Right cardiac atrium (tissue), 5 donors: ENCODE measurements at regions not wholly inside any gene's neighbourhood (a gene's known extent, or its start where the extent isn't known, plus 50 kb on each side); places are given as distances from the start of the nearest gene placed in this dataset.
"Not testable (repeated sequence)": the region's sequence is repeated elsewhere in the genome, so short reads cannot be mapped to it uniquely, and the experiment has no call there.

ENCODE experiments used
- ATAC-seq, 2 donors: fragments of 200-7000 bp; cut with Tn5 transposase; one replicate each; pipeline versions ENCODE4 v1.8.0 to v1.9.1; 2020; ENCODE audit warnings: moderate library complexity in 2 of 2, mild to moderate bottlenecking in 1 of 2
- DNase-seq, 3 donors: peaks; one replicate each; pipeline ENCODE4 v3.0.0-alpha.2; 2020
- H3K27ac ChIP-seq: one replicate; pipeline ENCODE4 v1.5.1; 2013; ENCODE audit warnings: mild to moderate bottlenecking, low read length, control low read depth, moderate library complexity
- H3K27me3 ChIP-seq: one replicate; pipeline ENCODE4 v1.6.1; 2013; ENCODE audit not compliant: control insufficient read depth, insufficient read depth
- H3K4me1 ChIP-seq: one replicate; pipeline ENCODE4 v1.6.1; 2013; ENCODE audit warnings: low read length; ENCODE audit not compliant: control insufficient read depth, insufficient read depth
- H3K4me3 ChIP-seq: one replicate; pipeline ENCODE4 v1.5.1; 2013; ENCODE audit warnings: low read length, control low read depth
- H3K9me3 ChIP-seq: one replicate; pipeline ENCODE4 v1.6.1; 2013; ENCODE audit warnings: low read length; ENCODE audit not compliant: control insufficient read depth
- WGBS: extraction: QIAGEN DNeasy Blood & Tissue Kit; methylation state at CpG from one replicate; pipeline ENCODE4 v1.1.7; 2013; 5-methylcytosine and 5-hydroxymethylcytosine counted together
- intact Hi-C, 4 donors: fragments of 100-400 bp; cut with DNase I; formaldehyde crosslinking; loops; one replicate each; pipeline versions ENCODE4 v1.11.0 to v1.14.0; 2022 to 2023
- donor health status: healthy with polysubstance abuse.
- donor health status: DM: no; HTN: yes; CAD: no.
- donor health status: DM: no; HTN: no; CAD: no.
- donor health status: DM: no; HTN: yes; CAD: no; lungs with severe emphysema.
- donor health status: DM: yes; HTN: yes; CAD: no.

DNA sequence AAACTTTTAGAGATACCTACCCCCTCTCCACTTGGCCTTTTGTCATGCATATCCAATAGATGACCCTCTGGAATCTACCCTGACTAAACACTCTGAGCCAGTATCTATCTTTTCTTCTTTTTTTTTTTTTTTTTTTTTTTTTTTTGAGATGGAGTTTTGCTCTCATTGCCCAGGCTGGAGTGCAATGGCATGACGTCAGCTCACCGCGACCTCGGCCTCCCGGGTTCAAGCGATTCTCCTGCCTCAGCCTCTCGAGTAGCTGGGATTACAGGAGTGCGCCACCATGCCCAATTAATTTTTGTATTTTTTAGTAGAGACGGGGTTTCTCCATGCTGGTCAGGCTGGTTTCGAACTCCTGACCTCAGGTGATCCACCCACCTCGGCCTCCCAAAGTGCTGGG, 50.8 kb upstream of the GRIN2B start:
- intact Hi-C loops, H3K27me3 ChIP-seq, DNase-seq, H3K27ac ChIP-seq, ATAC-seq, H3K9me3 ChIP-seq, H3K4me3 ChIP-seq, H3K4me1 ChIP-seq: not testable (repeated sequence)
- WGBS, result 82% methylated on average over 11 of the region's 11 CpGs

DNA sequence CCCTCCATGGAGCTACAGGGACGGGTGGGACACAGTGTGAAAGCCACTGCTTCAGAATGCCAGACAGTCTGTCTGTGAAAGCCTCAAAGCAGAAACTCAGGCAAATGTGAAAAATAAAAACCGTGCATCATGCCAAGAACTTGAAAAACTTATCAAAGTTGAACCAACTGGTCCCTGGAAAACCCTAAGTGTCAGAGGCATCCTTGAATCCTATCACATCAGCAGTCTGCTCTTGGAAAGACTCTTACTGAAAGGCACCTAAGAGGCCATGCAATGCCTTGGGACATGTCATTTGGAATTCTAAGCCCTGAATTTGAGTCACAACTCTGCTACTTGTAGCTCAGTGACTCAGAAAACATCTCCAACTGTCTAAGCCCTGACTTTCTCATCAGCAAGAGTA, 62.4 kb upstream of the GRIN2B start:
- intact Hi-C loops, result no loop called here
- no peak for ATAC-seq
- no peak for DNase-seq
- Histone ChIP-seq H3K27ac (no peak overlapping the region), H3K4me1 (no peaks in the 10 kb centered on the region), H3K27me3 (no peaks in the 10 kb centered on the region), H3K9me3 (no peaks in the 10 kb centered on the region), H3K4me3 (no peak overlapping the region)
- WGBS, result 29% methylated on average over 2 of the region's 2 CpGs

DNA sequence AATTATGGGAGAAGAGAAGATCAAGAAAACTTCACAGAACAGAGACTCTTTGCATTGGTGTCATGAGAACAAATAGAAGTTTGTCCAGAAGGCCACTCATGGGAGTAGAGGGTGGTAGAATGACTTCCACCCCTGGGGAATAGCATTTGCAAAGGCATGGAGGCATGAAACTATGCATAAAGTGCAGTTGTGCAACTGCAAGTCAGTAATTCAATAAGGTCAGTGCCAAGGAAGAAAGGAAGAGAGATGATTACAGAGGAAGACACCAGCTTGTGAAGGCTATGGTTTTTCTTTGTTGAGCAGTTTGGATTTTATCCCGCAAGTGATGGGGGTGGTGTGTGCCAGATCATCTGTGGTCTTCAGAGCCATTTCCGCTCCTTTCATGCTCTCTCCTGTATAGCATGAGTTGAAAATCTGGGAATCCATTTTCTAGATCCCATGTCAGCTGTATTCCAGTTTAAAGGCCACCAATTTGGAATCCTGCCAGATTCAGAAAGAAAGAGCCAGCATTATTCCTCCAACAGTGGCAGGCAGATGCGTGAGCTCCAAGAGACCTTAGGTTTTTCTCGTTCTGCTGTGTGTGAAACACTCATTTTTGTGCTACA, 67.6 kb upstream of the GRIN2B start:
- ATAC-seq (no peak), DNase-seq (peak in 1 of 3 donors; percentile 17)
- 67% methylated on average over 4 of the region's 4 CpGs for WGBS
- H3K4me1 ChIP-seq, result no peaks in the 10 kb centered on the region
- intact Hi-C loops, result no loop called here
- no peaks in the 10 kb centered on the region for H3K27me3 ChIP-seq
- no peak overlapping the region for H3K4me3 ChIP-seq
- no peaks in the 10 kb centered on the region for H3K9me3 ChIP-seq
- no peak overlapping the region for H3K27ac ChIP-seq

DNA sequence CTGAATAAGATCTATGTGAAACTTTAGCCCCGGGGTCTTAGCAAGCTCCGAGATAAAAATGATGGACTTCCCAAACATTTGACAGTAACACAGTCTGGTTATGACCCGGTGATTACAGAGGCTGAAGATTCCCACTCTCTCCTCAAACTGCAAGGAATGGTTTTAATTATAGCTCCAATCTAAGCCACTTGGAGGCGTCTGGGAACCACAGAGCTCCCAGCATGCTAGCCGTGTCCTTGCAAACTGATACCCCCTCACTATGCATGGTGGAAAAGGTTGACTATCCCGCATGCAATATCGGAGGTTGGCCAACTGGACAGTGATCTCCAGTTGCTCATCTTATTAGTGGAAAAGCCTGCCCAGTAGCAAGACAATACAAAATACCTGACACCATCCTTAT, 76.5 kb upstream of the GRIN2B start:
- DNase-seq (no peak), ATAC-seq (peak in 1 of 2 donors; percentile 43)
- H3K4me3 ChIP-seq, result no peak overlapping the region
- H3K27ac ChIP-seq, result no peak overlapping the region
- H3K4me1 ChIP-seq, result no peaks in the 10 kb centered on the region
- WGBS, result 47% methylated on average over 7 of the region's 7 CpGs
- no peaks in the 10 kb centered on the region for H3K27me3 ChIP-seq
- intact Hi-C loops, result no loop called here
- H3K9me3 ChIP-seq, result no peaks in the 10 kb centered on the region

DNA sequence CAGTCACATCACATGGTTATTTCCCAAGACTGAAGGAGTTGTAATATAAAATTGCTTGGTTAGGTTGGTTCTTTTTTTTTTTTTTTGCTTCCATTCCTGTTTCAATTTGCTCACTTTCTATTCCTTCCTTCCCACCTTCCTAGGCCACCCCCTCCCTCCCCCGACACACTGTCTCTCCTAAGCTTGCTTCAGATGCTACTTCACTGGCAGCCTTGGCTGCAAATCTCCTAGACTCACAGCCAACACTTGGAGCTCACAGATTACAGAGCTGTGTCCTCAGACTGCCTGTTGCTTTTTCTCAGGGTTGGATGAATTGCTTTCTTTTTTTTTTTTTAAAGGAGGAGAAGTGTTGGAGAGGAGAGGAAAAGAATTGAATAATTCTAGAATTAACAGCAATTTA, 77.3 kb upstream of the GRIN2B start:
- WGBS, result 49% methylated on average over 1 of the region's 1 CpG
- ATAC-seq (peak; percentile 32 to 89), DNase-seq (peak in 1 of 3 donors; percentile 69)
- no peaks in the 10 kb centered on the region for H3K9me3 ChIP-seq
- no peak overlapping the region for H3K27ac ChIP-seq
- intact Hi-C loops, result no loop called here
- no peaks in the 10 kb centered on the region for H3K27me3 ChIP-seq
- H3K4me1 ChIP-seq, result no peaks in the 10 kb centered on the region
- no peak overlapping the region for H3K4me3 ChIP-seq

DNA sequence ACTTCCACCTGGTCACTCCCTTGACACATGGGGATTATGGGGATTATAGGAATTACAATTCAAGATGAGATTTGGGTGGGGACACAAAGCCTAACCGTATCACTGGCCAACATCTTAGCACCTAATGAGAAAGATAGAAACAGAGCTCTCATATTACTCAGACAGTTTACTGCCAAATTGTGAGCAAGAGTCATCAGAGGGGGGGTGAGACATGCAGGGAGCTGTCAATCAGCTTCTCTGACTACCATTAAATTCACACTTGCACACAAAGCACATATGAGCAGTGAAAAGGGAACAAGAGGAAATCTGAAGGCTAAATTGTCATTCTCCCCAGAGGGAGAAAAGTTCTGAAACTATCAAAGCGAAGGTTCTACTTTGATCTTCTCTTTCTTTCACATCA, 78.1 kb upstream of the GRIN2B start:
- H3K27me3 ChIP-seq, result no peaks in the 10 kb centered on the region
- no peaks in the 10 kb centered on the region for H3K4me1 ChIP-seq
- H3K9me3 ChIP-seq, result no peaks in the 10 kb centered on the region
- no peak overlapping the region for H3K27ac ChIP-seq
- intact Hi-C loops, result no loop called here
- no peak for DNase-seq
- H3K4me3 ChIP-seq, result no peak overlapping the region
- 71% methylated on average over 2 of the region's 2 CpGs for WGBS
- ATAC-seq, result no peak

DNA sequence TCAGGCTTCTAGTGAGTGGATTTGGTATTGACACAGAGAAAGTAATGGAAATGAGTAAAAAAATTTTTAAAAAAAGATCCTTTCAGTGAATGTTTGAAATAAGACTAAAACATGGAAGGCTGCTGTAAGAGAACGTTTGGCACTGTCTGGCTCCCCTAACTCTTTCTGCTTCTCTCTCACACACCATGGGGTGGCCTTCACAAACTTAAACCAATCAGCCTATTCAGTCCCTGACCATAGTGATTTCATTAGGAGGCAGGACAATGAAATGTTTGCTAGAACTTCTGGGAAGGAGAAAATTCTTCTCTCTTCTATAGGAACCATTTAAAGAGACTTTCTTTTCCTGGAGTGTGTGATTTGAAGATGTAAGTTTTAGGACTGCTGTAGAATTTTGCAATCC, 84.2 kb upstream of the GRIN2B start:
- no peak overlapping the region for H3K27ac ChIP-seq
- no peaks in the 10 kb centered on the region for H3K27me3 ChIP-seq
- no peaks in the 10 kb centered on the region for H3K4me1 ChIP-seq
- ATAC-seq (no peak), DNase-seq (no peak)
- 29% methylated on average over 1 of the region's 1 CpG for WGBS
- no peak overlapping the region for H3K4me3 ChIP-seq
- no peaks in the 10 kb centered on the region for H3K9me3 ChIP-seq
- intact Hi-C loops, result no loop called here

DNA sequence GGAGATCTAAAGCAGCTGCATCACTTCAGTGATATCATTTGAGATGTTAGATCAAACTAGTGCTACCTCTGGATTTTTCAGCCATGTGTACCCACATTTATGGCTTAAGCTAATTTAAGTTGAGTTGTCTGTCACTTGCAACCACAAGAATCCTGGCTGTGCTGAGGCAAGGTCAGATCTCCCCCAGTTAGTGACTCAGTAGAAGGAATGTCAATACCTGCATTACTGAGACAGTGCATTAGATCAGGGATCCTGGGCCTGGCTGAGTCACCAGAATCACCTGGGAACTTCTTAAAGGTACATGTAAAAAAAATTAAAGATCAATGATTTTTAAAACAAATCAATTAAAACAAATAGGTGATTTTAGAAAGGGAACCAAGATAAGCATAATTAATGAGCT, 84.6 kb upstream of the GRIN2B start:
- H3K27me3 ChIP-seq, result no peaks in the 10 kb centered on the region
- intact Hi-C loops, result no loop called here
- no peaks in the 10 kb centered on the region for H3K9me3 ChIP-seq
- no peak overlapping the region for H3K4me3 ChIP-seq
- ATAC-seq (no peak), DNase-seq (no peak)
- H3K4me1 ChIP-seq, result no peaks in the 10 kb centered on the region
- no peak overlapping the region for H3K27ac ChIP-seq

DNA sequence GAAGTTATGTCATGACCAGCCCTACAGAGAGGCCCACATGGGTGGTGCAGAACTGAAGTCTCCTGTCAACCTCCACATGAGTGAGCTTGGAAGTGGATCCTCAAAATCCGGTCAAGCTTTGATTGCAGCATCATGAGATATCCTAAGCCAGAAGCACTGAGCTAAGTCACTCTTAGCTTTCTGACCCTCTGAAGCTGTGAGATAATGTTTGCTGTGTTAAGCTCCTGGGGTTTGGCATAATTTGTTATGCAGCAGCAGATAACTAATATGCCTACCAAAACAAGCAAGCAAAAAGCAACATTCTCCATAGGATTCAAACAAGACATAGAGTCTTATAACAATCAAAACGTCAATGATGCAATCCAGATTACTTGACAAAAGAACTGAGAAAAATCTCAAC, 87.6 kb upstream of the GRIN2B start:
- Histone ChIP-seq H3K27me3 (no peaks in the 10 kb centered on the region), H3K9me3 (no peaks in the 10 kb centered on the region), H3K4me3 (no peak overlapping the region), H3K27ac (no peak overlapping the region), H3K4me1 (no peaks in the 10 kb centered on the region)
- DNase-seq, result no peak
- ATAC-seq, result no peak
- intact Hi-C loops, result no loop called here
- 68% methylated on average over 2 of the region's 2 CpGs for WGBS

DNA sequence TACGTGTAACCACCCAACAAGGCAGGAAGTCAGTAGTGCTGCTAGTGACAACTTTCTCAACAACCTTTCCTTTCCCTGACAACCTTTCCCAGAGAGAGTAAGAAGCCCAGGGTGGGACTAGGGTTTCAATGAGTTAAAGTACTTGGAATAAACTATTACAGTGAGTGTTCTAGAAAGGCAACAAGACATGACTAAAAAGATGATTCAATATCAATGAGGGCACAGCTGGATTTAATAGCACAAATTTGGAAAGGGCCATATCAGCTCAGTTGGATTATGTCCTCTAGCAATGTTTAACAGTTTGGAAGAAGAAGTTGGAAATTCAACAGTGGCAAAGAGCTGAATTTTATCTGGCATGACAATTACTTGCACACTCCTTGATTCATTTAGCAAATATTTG, 90.4 kb upstream of the GRIN2B start:
- Histone ChIP-seq H3K27me3 (no peaks in the 10 kb centered on the region), H3K27ac (no peak overlapping the region), H3K9me3 (no peaks in the 10 kb centered on the region), H3K4me1 (no peaks in the 10 kb centered on the region), H3K4me3 (no peak overlapping the region)
- intact Hi-C loops, result no loop called here
- WGBS, result 24% methylated on average over 1 of the region's 1 CpG
- ATAC-seq, result no peak
- no peak for DNase-seq

DNA sequence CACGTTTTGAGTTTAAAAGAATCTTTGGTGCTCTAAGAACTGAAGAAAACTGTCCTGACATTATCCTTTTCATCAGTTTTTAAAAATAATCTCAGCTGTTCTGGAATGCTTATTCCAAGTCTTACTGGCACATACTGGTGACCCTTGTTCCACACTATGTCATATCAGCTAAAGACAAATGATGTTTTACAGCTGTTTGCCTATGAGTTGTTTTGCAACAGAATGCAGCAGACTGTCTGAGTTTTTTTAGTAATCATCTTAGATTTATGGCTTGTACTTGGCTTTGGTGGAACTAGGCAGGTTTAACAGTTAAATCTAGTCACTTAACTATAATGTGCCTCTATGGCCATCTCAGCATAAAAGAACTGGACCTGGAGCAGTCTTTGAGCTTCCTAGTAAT, 91.6 kb upstream of the GRIN2B start:
- DNase-seq, result no peak
- Histone ChIP-seq H3K9me3 (no peaks in the 10 kb centered on the region), H3K4me3 (no peak overlapping the region), H3K4me1 (no peaks in the 10 kb centered on the region), H3K27me3 (no peaks in the 10 kb centered on the region), H3K27ac (no peak overlapping the region)
- peak; percentile 73 to 92 for ATAC-seq
- intact Hi-C loops, result no loop called here
- WGBS, result 27% methylated on average over 1 of the region's 1 CpG

DNA sequence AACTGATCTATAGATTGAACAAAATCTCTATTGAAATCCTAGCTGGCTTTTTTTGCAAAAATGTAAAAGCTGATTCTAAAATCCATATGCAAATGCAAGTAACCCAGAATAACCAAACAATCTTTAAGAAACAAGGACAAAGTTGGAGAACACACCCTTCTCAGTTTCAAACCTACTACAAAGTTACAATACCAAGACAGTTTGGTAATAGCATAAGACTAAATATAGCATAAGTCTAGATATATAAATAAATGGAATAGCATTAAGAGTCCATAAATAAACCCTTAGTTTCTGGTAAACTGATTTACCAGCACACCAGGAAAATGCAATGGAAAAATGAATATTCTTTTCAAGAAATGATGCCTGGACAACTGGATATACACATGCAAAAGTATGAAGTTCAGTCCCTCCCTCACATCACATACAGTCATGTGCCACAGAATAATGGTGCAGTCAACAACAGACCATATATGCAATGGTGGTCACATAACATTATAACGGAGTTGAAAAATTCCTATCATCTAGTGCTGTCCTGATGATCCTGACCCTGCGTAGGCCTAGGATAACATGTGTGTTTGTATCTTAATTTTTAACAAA, 94.5 kb upstream of the GRIN2B start:
- Histone ChIP-seq H3K4me3 (no peak overlapping the region), H3K4me1 (no peaks in the 10 kb centered on the region), H3K9me3 (no peaks in the 10 kb centered on the region), H3K27ac (no peak overlapping the region), H3K27me3 (no peaks in the 10 kb centered on the region)
- DNase-seq (no peak), ATAC-seq (no peak)
- intact Hi-C loops, result no loop called here
- WGBS, result 66% methylated on average over 2 of the region's 2 CpGs
